KMS-11 (cell line): ENCODE measurements at regions not wholly inside any gene's neighbourhood (a gene's known extent, or its start where the extent isn't known, plus 50 kb on each side); places are given as distances from the start of the nearest gene placed in this dataset.

Experiments used
- H2AFZ ChIP-seq: fragments of 200-600 bp; sonication (generic); 2 replicates; pipeline ENCODE4 v1.6.1; 2016; ENCODE audit warnings: antibody characterized with exemption, mixed run types, low read depth
- H3K27ac ChIP-seq: fragments of 200-600 bp; sonication (generic); 2 replicates; pipeline ENCODE4 v1.6.1; 2016; ENCODE audit warnings: mild to moderate bottlenecking, mixed run types
- H3K27me3 ChIP-seq: fragments of 200-600 bp; sonication (generic); 2 replicates; pipeline ENCODE4 v1.6.1; 2017; ENCODE audit warnings: mild to moderate bottlenecking, low read depth, mixed run types, moderate library complexity; ENCODE audit not compliant: insufficient read depth
- H3K36me3 ChIP-seq: fragments of 200-600 bp; sonication (generic); 2 replicates; pipeline ENCODE4 v1.6.1; 2017; ENCODE audit warnings: mild to moderate bottlenecking, mixed run types; ENCODE audit not compliant: insufficient read depth
- H3K4me1 ChIP-seq: fragments of 200-600 bp; sonication (generic); 2 replicates; pipeline ENCODE4 v1.6.1; 2016; ENCODE audit warnings: mild to moderate bottlenecking, low read depth, mixed run types; ENCODE audit not compliant: poor library complexity, severe bottlenecking
- H3K4me2 ChIP-seq: fragments of 200-600 bp; sonication (generic); 2 replicates; pipeline ENCODE4 v1.7.0; 2016; ENCODE audit warnings: mild to moderate bottlenecking, mixed run types
- H3K4me3 ChIP-seq: fragments of 200-600 bp; sonication (generic); IDR thresholded peaks from 2 replicates; pipeline ENCODE4 v1.6.1; 2017; ENCODE audit warnings: low read depth, low read length, mixed read lengths; ENCODE audit not compliant: insufficient read depth
- H3K79me2 ChIP-seq: fragments of 200-600 bp; sonication (generic); 2 replicates; pipeline ENCODE4 v1.6.1; 2016; ENCODE audit warnings: low read depth, mixed run types; ENCODE audit not compliant: insufficient read depth
- H3K9ac ChIP-seq: fragments of 200-600 bp; sonication (generic); 2 replicates; pipeline ENCODE4 v1.6.1; 2016; ENCODE audit warnings: mild to moderate bottlenecking, mixed run types
- H4K20me1 ChIP-seq: fragments of 200-600 bp; sonication (generic); 2 replicates; pipeline ENCODE4 v1.6.1; 2016; ENCODE audit warnings: mild to moderate bottlenecking, mixed run types; ENCODE audit not compliant: insufficient read depth
- CTCF ChIP-seq: fragments of 200-600 bp; sonication (generic); conservative IDR thresholded peaks from 2 replicates; pipeline ENCODE4 v1.6.1; 2017; ENCODE audit warnings: low read depth, mild to moderate bottlenecking, antibody characterized with exemption, low read length, moderate library complexity, mixed read lengths

DNA sequence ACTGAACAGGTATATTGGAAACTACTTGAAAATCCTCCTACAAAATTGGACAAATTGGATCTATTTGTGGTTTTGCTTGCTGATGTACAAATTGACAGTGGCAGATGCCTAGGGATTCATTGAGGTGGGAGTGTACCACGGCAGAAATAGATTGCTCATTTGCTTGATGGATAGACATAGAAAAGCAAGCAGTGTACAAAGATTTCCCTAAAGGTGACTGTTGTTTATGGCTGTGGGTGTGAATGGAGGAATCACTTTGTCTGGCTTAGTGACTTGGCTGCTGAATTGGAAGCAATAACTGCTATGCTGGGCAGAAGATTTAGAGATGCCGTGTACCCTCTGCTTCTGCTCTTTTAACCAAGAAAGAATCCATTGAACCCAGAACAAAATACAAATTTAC lies 191.0 kb upstream of the GRID2 start:
- Histone ChIP-seq H3K4me3 (no peak overlapping the region), H3K36me3 (no peaks in the 10 kb centered on the region), H4K20me1 (no peaks in the 10 kb centered on the region), H3K4me2 (no peak overlapping the region), H3K27ac (no peak overlapping the region), H3K27me3 (no peaks in the 10 kb centered on the region), H3K4me1 (no peaks in the 10 kb centered on the region), H3K79me2 (no peaks in the 10 kb centered on the region), H2AFZ (no peak overlapping the region), H3K9ac (no peak overlapping the region)
- TF ChIP-seq CTCF: no peak

DNA sequence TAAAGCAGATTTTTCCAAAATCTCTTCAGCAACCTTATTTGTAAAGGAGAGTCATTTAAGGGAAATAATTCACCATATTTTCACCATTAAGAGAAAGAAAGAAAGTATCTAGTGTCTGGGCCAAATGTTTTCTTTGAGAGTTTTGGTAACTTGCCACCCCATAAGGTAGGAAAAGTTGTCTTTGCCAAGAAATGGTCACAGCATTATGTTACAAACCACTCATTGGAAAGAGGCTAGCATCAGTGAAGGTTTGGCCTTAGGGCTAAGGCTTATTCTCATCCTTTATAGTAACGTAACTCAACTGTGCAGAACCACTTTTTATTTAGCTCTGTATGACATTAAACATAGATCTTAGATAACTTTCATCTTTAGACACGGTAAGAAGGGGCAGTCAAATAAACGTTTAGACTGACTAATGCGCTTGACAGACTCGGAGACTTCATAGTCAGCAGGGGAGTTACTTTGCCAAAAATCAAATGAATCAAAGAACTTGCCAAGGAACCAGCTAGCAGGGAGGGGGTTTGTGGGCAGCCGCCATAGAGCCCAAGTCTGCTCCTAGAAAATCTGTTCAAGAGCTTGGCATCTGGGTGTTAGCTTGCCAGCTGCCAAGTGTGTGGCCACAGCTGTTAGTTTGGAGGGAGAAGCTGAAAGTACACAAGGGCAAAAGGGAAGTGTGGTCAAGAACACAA lies 182.8 kb upstream of the GRID2 start:
- Histone ChIP-seq H3K36me3 (no peaks in the 10 kb centered on the region), H3K9ac (no peak overlapping the region), H3K4me3 (no peak overlapping the region), H3K27me3 (no peaks in the 10 kb centered on the region), H2AFZ (no peak overlapping the region), H3K79me2 (no peaks in the 10 kb centered on the region), H4K20me1 (no peaks in the 10 kb centered on the region), H3K4me1 (no peaks in the 10 kb centered on the region), H3K27ac (no peak overlapping the region), H3K4me2 (no peak overlapping the region)
- no peak for TF ChIP-seq CTCF

- Histone ChIP-seq H3K4me1 (no peaks in the 10 kb centered on the region), H2AFZ (no peak overlapping the region), H3K9ac (no peak overlapping the region), H3K4me3 (no peak overlapping the region), H3K36me3 (no peaks in the 10 kb centered on the region), H3K27me3 (no peaks in the 10 kb centered on the region), H3K4me2 (no peak overlapping the region), H3K27ac (no peak overlapping the region), H3K79me2 (no peaks in the 10 kb centered on the region), H4K20me1 (no peaks in the 10 kb centered on the region)
- TF ChIP-seq CTCF: no peak
Observed at GRCh38 chr4:92122911-92123310, 180.9 kb upstream of the GRID2 start.

- Histone ChIP-seq H3K79me2 (no peaks in the 10 kb centered on the region), H3K36me3 (no peaks in the 10 kb centered on the region), H3K4me2 (no peak overlapping the region), H3K9ac (no peak overlapping the region), H4K20me1 (no peaks in the 10 kb centered on the region), H3K27me3 (no peaks in the 10 kb centered on the region), H3K27ac (no peak overlapping the region), H3K4me1 (no peaks in the 10 kb centered on the region), H3K4me3 (no peak overlapping the region), H2AFZ (no peak overlapping the region)
- TF ChIP-seq CTCF: no peak
Observed at GRCh38 chr4:92128676-92129075, 175.1 kb upstream of the GRID2 start.
